Liver (tissue), 8 donors: ENCODE measurements at regions not wholly inside any gene's neighbourhood (a gene's known extent, or its start where the extent isn't known, plus 50 kb on each side); places are given as distances from the start of the nearest gene placed in this dataset.

Experiments
- DNase-seq: peaks from one replicate; pipeline ENCODE4 v3.0.0-alpha.2; 2017; ENCODE audit warnings: low spot score
- H3K27ac ChIP-seq, 2 donors: one replicate each; pipeline ENCODE4 v1.7.0; 2013; ENCODE audit warnings: inconsistent platforms in 2 of 2, low read length in 2 of 2, control low read depth in 1 of 2, low read depth in 1 of 2, mild to moderate bottlenecking in 1 of 2
- H3K27me3 ChIP-seq, 4 donors: one replicate each; pipeline versions ENCODE4 v1.6.1 to v1.7.0; 2013; ENCODE audit warnings: low read length in 3 of 4, inconsistent platforms in 1 of 4, mild to moderate bottlenecking in 1 of 4, moderate library complexity in 1 of 4; ENCODE audit not compliant: control insufficient read depth in 4 of 4, insufficient read depth in 4 of 4
- H3K36me3 ChIP-seq, 4 donors: one replicate each; pipeline versions ENCODE4 v1.6.1 to v1.7.0; 2013; ENCODE audit warnings: low read length in 3 of 4, mild to moderate bottlenecking in 3 of 4, low read depth in 1 of 4, moderate library complexity in 1 of 4; ENCODE audit not compliant: control insufficient read depth in 4 of 4, insufficient read depth in 3 of 4
- H3K4me1 ChIP-seq, 4 donors: one replicate each; pipeline versions ENCODE4 v1.6.1 to v1.7.0; 2013; ENCODE audit warnings: low read length in 3 of 4, mild to moderate bottlenecking in 3 of 4, moderate library complexity in 1 of 4; ENCODE audit not compliant: control insufficient read depth in 4 of 4, insufficient read depth in 4 of 4
- H3K4me3 ChIP-seq, 3 donors: one replicate each; pipeline versions ENCODE4 v1.6.1 to v1.7.0; 2013; ENCODE audit warnings: low read length in 3 of 3, control low read depth in 1 of 3, low read depth in 1 of 3, mild to moderate bottlenecking in 1 of 3
- H3K9ac ChIP-seq, 2 donors: one replicate each; pipeline ENCODE4 v1.7.0; 2013; ENCODE audit warnings: low read length in 2 of 2, mild to moderate bottlenecking in 2 of 2, moderate library complexity in 2 of 2, control low read depth in 1 of 2, low read depth in 1 of 2
- H3K9me3 ChIP-seq, 4 donors: one replicate each; pipeline versions ENCODE4 v1.6.1 to v1.7.0; 2013; ENCODE audit warnings: low read length in 3 of 4; ENCODE audit not compliant: control insufficient read depth in 4 of 4
- ATF3 ChIP-seq: IDR thresholded peaks from 2 replicates; pipeline ENCODE4 v1.6.1; 2016; ENCODE audit warnings: antibody characterized with exemption
- CTCF ChIP-seq: fragments of 150-350 bp; IDR thresholded peaks from 2 replicates; pipeline ENCODE4 v1.5.1; 2017; ENCODE audit warnings: improper control_type of control experiment, low read depth, low read length; ENCODE audit not compliant: missing input control
- EGR1 ChIP-seq, 2 donors: IDR thresholded peaks; 2 replicates each; pipeline ENCODE4 v1.6.1; 2016 to 2018; ENCODE audit warnings: antibody characterized with exemption in 2 of 2, low read depth in 2 of 2
- FOXA1 ChIP-seq: IDR thresholded peaks from 2 replicates; pipeline ENCODE4 v1.6.1; 2016; ENCODE audit warnings: antibody characterized with exemption
- FOXA2 ChIP-seq: IDR thresholded peaks from 2 replicates; pipeline ENCODE4 v1.6.1; 2016; ENCODE audit warnings: antibody characterized with exemption
- GABPA ChIP-seq, 2 donors: IDR thresholded peaks in 1 of 2; conservative IDR thresholded peaks in 1 of 2; 2 replicates each; pipeline ENCODE4 v1.6.1; 2016; ENCODE audit warnings: antibody characterized with exemption in 2 of 2, mild to moderate bottlenecking in 1 of 2, moderate library complexity in 1 of 2
- HNF4A ChIP-seq, 2 donors: conservative IDR thresholded peaks; 2 replicates each; pipeline ENCODE4 v1.6.1; 2016; ENCODE audit warnings: antibody characterized with exemption in 2 of 2, mild to moderate bottlenecking in 2 of 2
- HNF4G ChIP-seq: IDR thresholded peaks from 2 replicates; pipeline ENCODE4 v1.6.1; 2016; ENCODE audit warnings: antibody characterized with exemption
- JUND ChIP-seq, 2 donors: IDR thresholded peaks; 2 replicates each; pipeline ENCODE4 v1.6.1; 2016; ENCODE audit warnings: antibody characterized with exemption in 2 of 2
- MAX ChIP-seq: IDR thresholded peaks from 2 replicates; pipeline ENCODE4 v1.6.1; 2016; ENCODE audit warnings: antibody characterized with exemption
- NR2F2 ChIP-seq: IDR thresholded peaks from 2 replicates; pipeline ENCODE4 v1.6.1; 2016; ENCODE audit warnings: antibody characterized with exemption
- RAD21 ChIP-seq, 2 donors: IDR thresholded peaks; 2 replicates each; pipeline ENCODE4 v1.6.1; 2016; ENCODE audit warnings: antibody characterized with exemption in 2 of 2, mild to moderate bottlenecking in 2 of 2
- REST ChIP-seq: IDR thresholded peaks from 2 replicates; pipeline ENCODE4 v1.6.1; 2016; ENCODE audit warnings: antibody characterized with exemption, mild to moderate bottlenecking
- RXRA ChIP-seq, 2 donors: IDR thresholded peaks; 2 replicates each; pipeline ENCODE4 v1.6.1; 2017 to 2018; ENCODE audit warnings: antibody characterized with exemption in 2 of 2, mild to moderate bottlenecking in 1 of 2
- SP1 ChIP-seq: IDR thresholded peaks from 2 replicates; pipeline ENCODE4 v1.6.1; 2018; ENCODE audit warnings: antibody characterized with exemption, mild to moderate bottlenecking
- TAF1 ChIP-seq: conservative IDR thresholded peaks from 2 replicates; pipeline ENCODE4 v1.6.1; 2016; ENCODE audit warnings: antibody characterized with exemption, mild to moderate bottlenecking
- YY1 ChIP-seq: IDR thresholded peaks from 2 replicates; pipeline ENCODE4 v1.6.1; 2016; ENCODE audit warnings: antibody characterized with exemption, mild to moderate bottlenecking
- ZBTB33 ChIP-seq: IDR thresholded peaks from 2 replicates; pipeline ENCODE4 v1.6.1; 2016; ENCODE audit warnings: antibody characterized with exemption
- WGBS: extraction: QIAGEN DNeasy Blood & Tissue Kit; methylation state at CpG from one replicate; pipeline ENCODE4 v1.1.7; 2013; 5-methylcytosine and 5-hydroxymethylcytosine counted together
- donor health status: healthy.
- donor health status: healthy.
- donor health status: healthy.
- donor health status: healthy.
- donor health status: healthy.

GRCh38 chr4:148497258-148497657 lies 55.0 kb upstream of the NR3C2 start:
- no peak overlapping the region for H3K9ac ChIP-seq
- no peaks in the 10 kb centered on the region for H3K36me3 ChIP-seq
- WGBS: 86% methylated on average over 2 of the region's 2 CpGs
- no peak overlapping the region for H3K27ac ChIP-seq
- TF ChIP-seq RAD21 (IDR thresholded peaks at IDR 0.05): no peak
- no peak for TF ChIP-seq SP1
- TF ChIP-seq JUND (IDR thresholded peaks at IDR 0.05): no peak
- no peak for TF ChIP-seq REST
- TF ChIP-seq CTCF: no peak
- TF ChIP-seq MAX: no peak
- TF ChIP-seq FOXA2: no peak
- no peak for TF ChIP-seq ATF3
- no peak for TF ChIP-seq NR2F2
- no peak for TF ChIP-seq ZBTB33
- no peak for TF ChIP-seq FOXA1
- no peak for TF ChIP-seq YY1
- no peak for TF ChIP-seq HNF4G
- no peak for TF ChIP-seq HNF4A (conservative IDR thresholded peaks at IDR 0.05)
- TF ChIP-seq TAF1: no peak
- TF ChIP-seq GABPA (IDR thresholded peaks at IDR 0.05 in 1 of 2, conservative IDR thresholded peaks at IDR 0.05 in 1 of 2): no peak
- TF ChIP-seq RXRA (IDR thresholded peaks at IDR 0.05): no peak
- H3K9me3 ChIP-seq: no peaks in the 10 kb centered on the region
- no peaks in the 10 kb centered on the region for H3K4me1 ChIP-seq
- no peak overlapping the region for H3K4me3 ChIP-seq
- no peaks in the 10 kb centered on the region for H3K27me3 ChIP-seq
- DNase-seq: no peak

- no peaks in the 10 kb centered on the region for H3K9me3 ChIP-seq
- TF ChIP-seq GABPA (IDR thresholded peaks at IDR 0.05 in 1 of 2, conservative IDR thresholded peaks at IDR 0.05 in 1 of 2) (no peak), HNF4G (no peak), SP1 (no peak), CTCF (no peak), TAF1 (no peak), NR2F2 (no peak), RAD21 (IDR thresholded peaks at IDR 0.05) (no peak), FOXA2 (no peak), REST (no peak), EGR1 (IDR thresholded peaks at IDR 0.05; ENCODE audit: low read depth in 2 of 2) (no peak), JUND (IDR thresholded peaks at IDR 0.05) (no peak), MAX (no peak)
- H3K9ac ChIP-seq: no peak overlapping the region
- H3K36me3 ChIP-seq: no peaks in the 10 kb centered on the region
- WGBS: 96% methylated on average over 1 of the region's 1 CpG
- H3K27me3 ChIP-seq: no peaks in the 10 kb centered on the region
- no peak for DNase-seq
- no peak overlapping the region for H3K4me3 ChIP-seq
- H3K4me1 ChIP-seq: no peaks in the 10 kb centered on the region
- no peak overlapping the region for H3K27ac ChIP-seq
These were observed 53.2 kb upstream of the NR3C2 start for GRCh38 chr4:148495463-148495862.
